Body of pancreas (tissue), 4 donors: ENCODE measurements at regions not wholly inside any gene's neighbourhood (a gene's known extent, or its start where the extent isn't known, plus 50 kb on each side); places are given as distances from the start of the nearest gene placed in this dataset.
"Not testable (repeated sequence)": the region's sequence is repeated elsewhere in the genome, so short reads cannot be mapped to it uniquely, and the experiment has no call there.

ENCODE experiments used
- ATAC-seq: fragments of 150-250 bp; one replicate; pipeline ENCODE4 v1.9.1; 2016
- DNase-seq, 4 donors: peaks; one replicate each; pipeline ENCODE4 v3.0.0-alpha.2; 2019
- H3K27ac ChIP-seq, 4 donors: fragments of 200-600 bp; sonication (generic); 1 replicate in 3 of 4; 2 replicates in 1 of 4; pipeline versions ENCODE4 v1.5.1 to v1.6.1; 2016 to 2019; ENCODE audit warnings: mild to moderate bottlenecking in 1 of 4, mixed read lengths in 1 of 4, moderate library complexity in 1 of 4
- H3K27me3 ChIP-seq, 2 donors: fragments of 200-600 bp; sonication (generic); one replicate each; pipeline ENCODE4 v1.6.0; 2016; ENCODE audit warnings: mild to moderate bottlenecking in 1 of 2
- H3K36me3 ChIP-seq, 2 donors: fragments of 200-600 bp; sonication (generic); replicated peaks in 1 of 2; 2 replicates each; pipeline ENCODE4 v1.5.1; 2016; ENCODE audit warnings: low read depth in 2 of 2; ENCODE audit not compliant: insufficient read depth in 1 of 2
- H3K4me1 ChIP-seq: fragments of 200-600 bp; sonication (generic); one replicate; pipeline ENCODE4 v1.6.0; 2016
- H3K4me3 ChIP-seq, 2 donors: fragments of 200-600 bp; sonication (generic); 1 replicate in 1 of 2; 2 replicates in 1 of 2; pipeline ENCODE4 v1.5.1; 2016 to 2019
- H3K9me3 ChIP-seq, 3 donors: fragments of 200-600 bp; sonication (generic); 1 replicate in 2 of 3; 2 replicates in 1 of 3; pipeline ENCODE4 v1.5.1; 2016
- POLR2A ChIP-seq, 3 donors: fragments of 450-650 bp; IDR thresholded peaks; one replicate each; pipeline ENCODE4 v1.6.1; 2016; ENCODE audit warnings: antibody characterized with exemption in 3 of 3, mild to moderate bottlenecking in 2 of 3
- WGBS, 2 donors: methylation state at CpG; one replicate each; pipeline ENCODE4 v1.1.5; 2017; 5-methylcytosine and 5-hydroxymethylcytosine counted together
- intact Hi-C: fragments of 100-400 bp; cut with DNase I; formaldehyde crosslinking; loops from one replicate; pipeline ENCODE4 v1.15.1; 2023
- TF ChIP-seq, protein P1 (sequence below), 7 experiments: fragments of 450-650 bp in 4 of 7; fragments of 200-600 bp in 3 of 7; sonication (generic) in 3 of 7; IDR thresholded peaks; one replicate each; pipeline ENCODE4 v1.5.1; 2016 to 2019; ENCODE audit warnings: antibody characterized with exemption in 7 of 7

DNA sequence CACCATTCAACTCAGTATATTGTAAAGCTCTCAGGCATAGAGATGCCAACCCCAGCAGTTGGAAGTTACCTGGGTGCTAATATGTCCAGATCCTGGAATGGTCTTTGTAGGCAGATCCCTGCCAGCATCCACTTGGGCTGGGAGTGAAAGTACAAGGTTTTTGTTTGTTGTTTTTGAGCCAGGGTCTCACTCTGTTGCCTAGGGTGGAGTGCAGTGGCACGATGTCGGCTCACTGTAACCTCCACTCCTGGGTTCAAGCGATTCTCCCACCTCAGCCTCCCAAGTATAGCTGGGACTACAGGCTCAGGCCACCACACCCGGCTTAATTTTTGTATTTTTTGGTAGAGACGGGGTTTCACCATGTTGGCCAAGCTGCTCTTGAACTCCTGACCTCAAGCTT is 177.6 kb downstream of the IRF8 start:
- WGBS, 2 donors: 86% methylated on average over 5 of the region's 5 CpGs
- H3K9me3 ChIP-seq: no peaks in the 10 kb centered on the region
- no peaks in the 10 kb centered on the region for H3K36me3 ChIP-seq
- DNase-seq: peak in 1 of 4 donors; percentile 2
- no peaks in the 10 kb centered on the region for H3K4me1 ChIP-seq
- H3K27me3 ChIP-seq: no peaks in the 10 kb centered on the region
- H3K4me3 ChIP-seq: no peak overlapping the region
- intact Hi-C loops: no loop called here
- no peak for ATAC-seq
- TF ChIP-seq, protein P1, sequence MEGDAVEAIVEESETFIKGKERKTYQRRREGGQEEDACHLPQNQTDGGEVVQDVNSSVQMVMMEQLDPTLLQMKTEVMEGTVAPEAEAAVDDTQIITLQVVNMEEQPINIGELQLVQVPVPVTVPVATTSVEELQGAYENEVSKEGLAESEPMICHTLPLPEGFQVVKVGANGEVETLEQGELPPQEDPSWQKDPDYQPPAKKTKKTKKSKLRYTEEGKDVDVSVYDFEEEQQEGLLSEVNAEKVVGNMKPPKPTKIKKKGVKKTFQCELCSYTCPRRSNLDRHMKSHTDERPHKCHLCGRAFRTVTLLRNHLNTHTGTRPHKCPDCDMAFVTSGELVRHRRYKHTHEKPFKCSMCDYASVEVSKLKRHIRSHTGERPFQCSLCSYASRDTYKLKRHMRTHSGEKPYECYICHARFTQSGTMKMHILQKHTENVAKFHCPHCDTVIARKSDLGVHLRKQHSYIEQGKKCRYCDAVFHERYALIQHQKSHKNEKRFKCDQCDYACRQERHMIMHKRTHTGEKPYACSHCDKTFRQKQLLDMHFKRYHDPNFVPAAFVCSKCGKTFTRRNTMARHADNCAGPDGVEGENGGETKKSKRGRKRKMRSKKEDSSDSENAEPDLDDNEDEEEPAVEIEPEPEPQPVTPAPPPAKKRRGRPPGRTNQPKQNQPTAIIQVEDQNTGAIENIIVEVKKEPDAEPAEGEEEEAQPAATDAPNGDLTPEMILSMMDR (IDR thresholded peaks at IDR 0.05): no peak
- no peak for TF ChIP-seq POLR2A (IDR thresholded peaks at IDR 0.05)
- no peak overlapping the region for H3K27ac ChIP-seq

DNA sequence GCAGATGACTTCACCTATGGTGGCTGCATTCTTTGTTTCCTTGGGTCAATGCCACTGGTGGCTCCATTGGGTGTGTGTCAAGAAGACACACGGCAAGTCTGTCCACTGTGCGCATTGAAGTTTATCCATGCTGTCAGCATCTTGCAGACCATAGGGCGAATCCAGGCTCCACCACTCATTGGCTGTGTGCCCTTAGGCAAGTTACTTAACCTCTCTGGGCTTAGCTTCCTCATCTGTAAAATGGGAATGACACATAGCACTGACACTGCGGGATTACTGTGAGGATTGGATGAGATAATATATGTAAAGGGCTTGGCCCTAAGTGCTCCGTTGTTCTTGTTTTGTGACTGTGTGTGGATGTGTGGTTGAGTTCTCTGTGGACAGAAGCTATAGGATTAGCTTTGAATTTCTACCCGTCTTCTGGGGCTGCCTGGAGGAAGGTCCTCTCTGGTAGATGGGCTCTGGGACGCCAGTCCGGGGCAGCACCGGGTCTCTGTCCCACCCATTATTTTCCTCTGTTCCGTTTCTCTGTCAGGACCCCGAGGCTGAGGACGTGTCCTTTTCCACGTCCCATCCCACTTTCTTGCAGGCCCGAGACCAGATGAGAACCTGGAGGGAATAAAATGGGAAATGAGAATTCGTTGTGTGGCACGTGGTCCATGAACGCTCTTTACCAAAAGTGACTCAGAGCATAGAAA is 178.4 kb downstream of the IRF8 start:
- Histone ChIP-seq H3K27ac (no peak overlapping the region), H3K4me3 (no peak overlapping the region), H3K9me3 (no peaks in the 10 kb centered on the region), H3K4me1 (no peaks in the 10 kb centered on the region), H3K27me3 (no peaks in the 10 kb centered on the region), H3K36me3 (no peaks in the 10 kb centered on the region)
- intact Hi-C loops: no loop called here
- DNase-seq (peak in 1 of 4 donors; percentile 3), ATAC-seq (no peak)
- WGBS, 2 donors: 77 to 78% methylated on average over 17 of the region's 17 CpGs
- TF ChIP-seq, protein P1 (IDR thresholded peaks at IDR 0.05): no peak
- TF ChIP-seq POLR2A (IDR thresholded peaks at IDR 0.05): no peak

DNA sequence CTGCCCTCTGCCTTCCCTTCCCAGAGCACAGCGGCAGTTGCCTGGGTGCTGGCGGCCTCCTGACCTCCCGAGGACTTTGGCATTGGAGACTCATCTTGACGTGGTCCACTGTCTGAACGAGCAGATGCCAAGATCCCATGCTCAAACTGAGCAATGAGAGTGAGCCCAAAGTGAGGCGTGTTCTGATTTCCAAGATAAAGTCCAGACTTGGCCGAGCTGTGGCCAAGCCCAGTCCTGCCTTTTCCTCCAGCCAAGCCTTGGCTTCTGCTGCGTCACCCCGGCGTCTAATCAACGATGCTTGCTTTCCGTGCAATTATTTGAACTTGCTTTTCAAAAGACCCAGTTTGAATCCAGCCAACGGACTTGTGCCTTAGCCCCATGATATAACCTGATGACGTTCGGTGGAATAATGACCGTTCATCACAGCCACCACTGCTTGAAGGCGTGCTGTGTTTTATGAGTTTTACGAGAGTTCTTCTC is 179.2 kb downstream of the IRF8 start:
- intact Hi-C loops: no loop called here
- Histone ChIP-seq H3K36me3 (no peaks in the 10 kb centered on the region), H3K27ac (no peak overlapping the region), H3K4me3 (no peak overlapping the region), H3K27me3 (no peaks in the 10 kb centered on the region), H3K9me3 (no peaks in the 10 kb centered on the region), H3K4me1 (no peaks in the 10 kb centered on the region)
- DNase-seq (peak in 2 of 4 donors; percentile 13 to 15), ATAC-seq (peak; percentile 56)
- WGBS, 2 donors: 75 to 82% methylated on average over 13 to 18 of the region's 18 CpGs
- TF ChIP-seq POLR2A (IDR thresholded peaks at IDR 0.05): no peak

DNA sequence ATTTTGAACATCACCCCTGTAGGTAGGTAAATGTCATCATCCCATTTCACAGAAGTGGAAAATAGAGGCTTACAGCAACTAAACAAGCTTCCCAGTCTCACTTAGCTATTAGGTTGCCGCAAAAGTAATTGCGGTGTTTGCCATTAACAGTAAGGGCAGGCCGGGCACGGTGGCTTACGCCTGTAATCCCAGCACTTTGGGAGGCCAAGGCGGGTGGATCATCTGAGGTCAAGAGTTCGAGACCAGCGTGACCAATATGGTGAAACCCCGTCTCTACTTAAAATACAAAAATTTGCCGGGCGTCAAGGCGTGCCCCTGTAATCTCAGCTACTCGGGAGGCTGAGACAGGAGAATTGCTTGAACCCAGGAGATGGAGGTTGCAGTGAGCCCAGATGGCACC is 179.7 kb downstream of the IRF8 start:
- ATAC-seq, H3K4me3 ChIP-seq, H3K4me1 ChIP-seq, intact Hi-C loops, H3K36me3 ChIP-seq, H3K27ac ChIP-seq, H3K27me3 ChIP-seq, H3K9me3 ChIP-seq: not testable (repeated sequence)
- WGBS, 2 donors: 88% methylated on average over 13 of the region's 13 CpGs
- peak in 1 of 4 donors; percentile 1 for DNase-seq

DNA sequence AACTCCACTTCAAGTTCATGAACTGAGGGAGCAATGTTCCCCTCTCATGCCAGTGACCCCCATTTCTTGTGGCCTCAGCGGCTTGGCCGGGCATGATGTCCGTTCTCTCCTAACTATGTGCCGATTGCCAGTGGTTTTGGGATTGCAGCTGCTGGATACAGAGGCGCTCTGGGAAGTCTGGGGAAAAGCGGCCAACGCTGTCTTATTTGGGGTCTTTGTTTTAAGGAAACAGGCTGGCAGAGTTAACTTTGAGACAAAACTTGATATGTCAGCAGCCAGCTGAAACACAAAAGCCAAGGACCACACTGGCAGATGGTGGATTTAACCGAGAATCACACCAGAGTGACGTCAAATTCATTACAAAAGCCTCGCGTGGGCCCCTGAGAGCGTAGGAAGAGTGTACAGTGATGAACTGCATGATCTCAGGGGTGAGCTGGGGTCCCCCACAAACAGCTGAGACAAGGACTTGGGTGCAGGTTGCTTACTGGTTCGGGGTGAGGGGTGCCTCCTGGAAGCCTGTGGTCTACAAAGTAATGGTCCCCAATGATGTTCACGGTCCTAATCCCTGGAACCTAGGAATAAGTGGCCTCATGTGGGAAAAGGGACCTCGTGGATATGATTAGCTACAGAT is 180.4 kb downstream of the IRF8 start:
- H3K27ac ChIP-seq: no peak overlapping the region
- peak in 1 of 4 donors; percentile 3 for DNase-seq
- H3K4me3 ChIP-seq: no peak overlapping the region
- no peaks in the 10 kb centered on the region for H3K27me3 ChIP-seq
- no peaks in the 10 kb centered on the region for H3K9me3 ChIP-seq
- no peaks in the 10 kb centered on the region for H3K4me1 ChIP-seq
- 77 to 84% methylated on average over 13 to 15 of the region's 15 CpGs for WGBS, 2 donors
- H3K36me3 ChIP-seq: no peaks in the 10 kb centered on the region
- intact Hi-C loops: no loop called here
- TF ChIP-seq POLR2A (IDR thresholded peaks at IDR 0.05): no peak
- TF ChIP-seq, protein P1 (IDR thresholded peaks at IDR 0.05): no peak
- no peak for ATAC-seq
